ENCODE measurements at regions not wholly inside any gene's neighbourhood (a gene's known extent, or its start where the extent isn't known, plus 50 kb on each side); places are given as distances from the start of the nearest gene placed in this dataset.
"Not testable (repeated sequence)": the region's sequence is repeated elsewhere in the genome, so short reads cannot be mapped to it uniquely, and the experiment has no call there.

- not testable (repeated sequence) for DNase-seq (ENCODE audit: low spot score)
Observed at GRCh38 chr2:156254637-156255067, 77.9 kb downstream of the NR4A2 start.

GRCh38 chr2:156253765-156254164 is 78.8 kb downstream of the NR4A2 start:
- DNase-seq (ENCODE audit: low spot score), result no peak

GRCh38 chr2:156242874-156243273 is 89.6 kb downstream of the NR4A2 start:
- DNase-seq (ENCODE audit: low spot score), result no peak

- DNase-seq (ENCODE audit: low spot score), result no peak
Observed at GRCh38 chr2:156237558-156237957, 95.0 kb downstream of the NR4A2 start.

DNA sequence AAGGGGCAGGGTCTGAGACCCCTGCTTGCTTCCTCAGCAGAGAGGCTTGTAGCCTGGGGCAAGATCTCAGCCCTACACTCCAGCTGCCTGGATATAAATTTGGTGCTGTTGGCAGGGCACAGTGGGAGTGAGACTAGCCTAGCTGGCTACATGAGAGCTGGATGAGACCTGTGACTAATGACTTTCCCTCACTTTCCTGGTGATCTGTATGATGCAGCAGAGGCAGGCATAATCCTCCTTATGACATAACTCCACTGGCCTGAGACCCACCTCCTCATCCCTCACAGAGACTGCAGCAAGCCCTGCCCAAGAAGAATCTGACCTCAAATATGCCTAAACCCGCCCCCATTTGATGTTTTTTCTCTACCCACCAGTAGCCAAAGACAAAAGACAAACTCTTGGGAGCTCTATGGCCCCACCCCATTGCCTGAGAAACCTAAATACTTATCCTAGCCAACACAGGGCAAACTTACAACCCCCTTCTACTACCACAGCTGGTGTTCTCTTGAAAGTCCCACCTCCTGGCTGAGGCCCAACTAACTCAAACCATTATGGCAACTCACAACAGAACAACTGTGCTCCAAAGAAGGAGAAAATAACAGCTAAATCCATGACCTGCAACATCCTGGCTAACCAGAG is 102.7 kb downstream of the NR4A2 start:
- DNase-seq (ENCODE audit: low spot score), result no peak

DNA sequence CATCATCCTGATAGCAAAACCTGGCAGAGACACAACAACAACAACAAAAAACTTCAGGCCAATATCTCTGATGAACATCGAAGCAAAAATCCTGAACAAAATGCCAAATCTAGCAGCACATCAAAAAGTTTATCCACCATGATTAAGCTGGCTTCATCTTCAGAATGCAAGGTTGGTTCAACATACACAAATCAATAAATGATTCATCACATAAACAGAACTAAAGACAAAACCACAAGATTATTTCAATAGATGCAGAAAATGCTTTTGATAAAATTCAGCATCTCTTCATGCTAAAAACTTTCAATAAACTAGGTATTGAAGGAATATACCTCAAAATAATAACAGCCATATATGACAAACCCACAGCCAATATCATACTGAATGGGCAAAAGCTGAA is 109.2 kb downstream of the NR4A2 start:
- not testable (repeated sequence) for DNase-seq (ENCODE audit: low spot score)

GRCh38 chr2:156221703-156222102 is 110.8 kb downstream of the NR4A2 start:
- DNase-seq (ENCODE audit: low spot score), result no peak

DNA sequence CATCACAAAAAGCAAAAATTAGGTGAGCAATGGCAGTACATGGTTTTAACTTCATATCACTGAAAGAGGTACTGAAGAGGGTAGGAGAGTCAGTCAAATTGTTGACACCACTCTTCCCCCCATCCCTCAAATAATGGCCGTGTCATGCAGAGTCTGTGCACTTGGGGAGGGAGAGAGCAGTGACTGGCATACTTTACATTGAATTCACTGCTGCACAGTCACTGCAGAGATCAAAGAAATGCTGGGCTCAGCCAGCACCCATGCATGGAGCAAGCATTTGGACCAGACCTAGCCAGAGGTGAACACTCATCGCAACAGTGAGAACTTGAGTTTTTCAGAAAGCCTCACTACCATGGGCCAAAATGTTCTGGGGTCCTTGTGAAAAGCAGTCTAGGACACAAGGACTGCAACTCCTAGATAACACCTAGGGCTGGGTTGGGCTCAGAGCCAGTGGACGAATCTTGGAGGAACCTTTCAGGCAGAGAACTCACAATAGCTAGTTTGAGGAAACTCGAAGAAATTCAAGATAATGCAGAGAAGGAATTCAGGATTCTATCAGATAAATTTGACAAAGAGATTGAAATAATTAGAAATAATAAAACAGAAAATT is 112.9 kb downstream of the NR4A2 start:
- no peak for DNase-seq (ENCODE audit: low spot score)

DNA sequence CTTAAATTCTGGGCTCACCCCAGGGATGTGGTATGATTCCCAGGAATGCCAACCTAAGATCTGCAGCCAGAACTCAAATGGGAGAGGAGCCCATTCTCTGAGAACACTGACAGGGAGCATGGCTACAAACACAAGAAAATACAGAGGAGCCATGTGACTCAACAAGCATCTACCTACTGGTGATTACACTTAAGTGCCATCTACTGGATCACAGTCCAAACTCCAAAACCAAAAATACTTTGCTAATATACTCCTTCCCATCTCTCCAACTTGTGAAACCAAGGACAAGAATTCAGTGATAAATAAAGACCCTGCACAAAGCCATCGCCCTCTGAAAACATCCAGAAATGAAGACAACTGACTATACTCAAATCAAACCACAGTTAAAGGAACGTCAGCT is 116.9 kb downstream of the NR4A2 start:
- DNase-seq (ENCODE audit: low spot score), result no peak

DNA sequence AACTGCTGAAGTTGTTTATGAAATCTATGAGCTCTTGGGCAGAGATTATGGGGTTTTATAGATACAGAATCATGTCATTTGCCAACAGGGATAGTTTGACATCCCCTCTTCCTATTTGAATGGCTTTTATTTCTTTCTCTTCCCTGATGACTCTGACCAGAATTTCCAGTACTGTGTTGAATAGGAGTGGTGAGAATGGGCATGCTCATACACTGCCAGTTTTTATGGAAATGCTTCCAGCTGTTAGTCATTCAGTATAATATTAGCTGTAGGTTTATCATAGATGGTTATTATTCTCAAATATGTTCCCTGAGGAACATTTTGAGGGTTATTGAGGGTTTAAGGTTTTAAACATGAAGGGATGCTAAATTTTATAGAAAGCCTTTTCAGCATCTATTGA is 121.2 kb downstream of the NR4A2 start:
- DNase-seq (ENCODE audit: low spot score), result no peak

- DNase-seq (ENCODE audit: low spot score), result no peak
Observed at GRCh38 chr2:156206355-156206754, 126.2 kb downstream of the NR4A2 start.

DNA sequence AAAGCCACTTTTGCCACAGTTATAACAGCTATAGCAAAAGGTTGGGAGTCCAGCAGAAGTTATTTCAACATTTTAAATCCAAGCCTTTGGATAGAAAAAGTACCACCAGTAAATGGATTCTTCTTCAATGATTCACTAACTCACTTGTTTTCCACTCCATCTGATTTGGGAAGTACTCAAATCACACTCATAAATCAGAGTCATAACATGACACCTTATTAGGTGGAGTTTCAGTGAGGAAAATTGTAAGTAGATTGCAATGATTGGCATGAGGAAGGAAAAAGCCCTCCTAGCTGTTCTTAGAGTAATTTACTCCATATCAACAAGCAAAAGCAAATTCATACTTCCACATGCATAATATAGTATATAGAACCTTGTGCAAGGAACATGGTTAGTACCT is 132.9 kb downstream of the NR4A2 start:
- no peak for DNase-seq (ENCODE audit: low spot score)

DNA sequence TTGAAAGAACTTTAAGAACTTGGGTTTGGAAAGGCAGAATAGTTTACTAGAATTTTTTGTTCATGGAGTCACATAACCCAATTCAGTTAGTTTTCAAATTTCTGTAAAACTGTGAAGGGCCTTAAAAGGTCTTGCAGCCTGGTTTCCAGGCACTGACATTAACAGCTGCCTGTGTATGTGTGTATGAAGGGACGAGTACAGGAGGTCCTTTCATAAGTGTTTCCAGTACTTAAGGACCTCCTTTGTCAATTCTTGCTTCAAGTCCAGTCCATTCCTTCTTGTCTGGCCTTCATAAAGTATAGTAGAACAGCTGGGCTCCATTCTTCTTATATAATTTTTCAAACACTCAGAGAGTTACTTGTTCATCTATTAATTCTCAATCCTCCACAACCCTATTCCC is 136.5 kb downstream of the NR4A2 start:
- no peak for DNase-seq (ENCODE audit: low spot score)

- no peak for DNase-seq (ENCODE audit: low spot score)
Observed at GRCh38 chr2:156192468-156192867, 140.1 kb downstream of the NR4A2 start.

- DNase-seq (ENCODE audit: low spot score), result no peak
Observed at GRCh38 chr2:156191527-156191926, 141.0 kb downstream of the NR4A2 start.

- no peak for DNase-seq (ENCODE audit: low spot score)
Observed at GRCh38 chr2:156190517-156190916, 142.0 kb downstream of the NR4A2 start.

- DNase-seq (ENCODE audit: low spot score), result no peak
Observed at GRCh38 chr2:156189584-156189983, 142.9 kb downstream of the NR4A2 start.

DNA sequence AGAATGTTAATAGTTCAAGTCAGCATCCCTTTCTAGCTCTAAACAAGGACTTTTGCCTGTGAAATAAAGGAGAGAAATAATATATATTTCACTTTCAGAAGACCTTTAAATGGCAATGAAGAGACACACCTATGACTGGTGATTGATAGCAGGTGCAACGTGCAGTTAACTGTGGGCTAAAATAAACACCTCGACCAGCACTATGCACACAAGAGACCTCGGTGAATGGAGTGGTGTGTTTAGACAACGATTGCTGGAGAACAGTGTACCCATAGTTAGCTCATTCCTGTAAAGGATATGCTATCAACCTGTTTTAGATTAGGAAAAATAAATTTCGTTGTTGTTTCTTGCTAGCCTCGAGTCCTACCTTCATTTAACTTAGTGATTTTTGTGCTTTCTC is 143.4 kb downstream of the NR4A2 start:
- DNase-seq (ENCODE audit: low spot score), result no peak

GRCh38 chr2:156182132-156182531 is 150.4 kb downstream of the NR4A2 start:
- no peak for DNase-seq (ENCODE audit: low spot score)

- DNase-seq (ENCODE audit: low spot score), result no peak
Observed at GRCh38 chr2:156181208-156181607, 151.3 kb downstream of the NR4A2 start.

DNA sequence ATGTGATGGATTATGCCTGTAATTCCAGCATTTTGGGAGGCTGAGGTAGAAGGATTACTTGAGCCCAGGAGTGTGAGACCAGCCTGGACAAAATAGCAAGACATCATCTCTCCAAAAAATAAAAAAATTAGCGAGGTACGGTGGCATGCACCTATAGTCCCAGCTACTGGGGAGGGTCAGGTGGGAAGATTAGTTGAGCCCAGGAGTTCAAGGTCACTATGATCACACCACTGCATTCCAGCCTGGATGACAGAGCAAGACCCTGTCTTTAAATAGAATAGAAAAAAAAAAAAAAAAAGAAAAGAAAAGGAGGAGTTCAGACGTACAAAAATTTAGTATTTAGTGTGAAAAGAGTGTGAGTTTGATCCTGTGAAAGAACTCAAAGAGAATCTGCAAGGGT is 154.9 kb downstream of the NR4A2 start:
- no peak for DNase-seq (ENCODE audit: low spot score)

DNA sequence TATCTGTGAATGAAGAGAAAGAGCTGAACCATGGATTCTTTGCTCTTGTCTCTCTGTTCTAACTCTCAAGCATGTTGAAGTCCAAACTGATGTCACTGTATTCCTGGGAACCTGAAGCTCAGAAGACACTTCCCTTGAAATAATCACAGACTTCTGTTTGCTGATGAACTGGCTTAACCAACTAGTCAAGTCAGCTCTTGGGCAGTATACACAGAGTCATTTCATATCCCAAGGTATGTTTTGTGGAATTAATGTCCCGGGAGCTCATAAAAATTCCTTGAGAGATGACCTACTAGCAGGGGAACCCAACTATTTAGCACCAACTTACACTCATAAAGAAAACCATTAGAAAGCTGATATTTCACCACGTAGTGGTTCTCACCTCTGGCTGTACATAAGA is 156.6 kb downstream of the NR4A2 start:
- DNase-seq (ENCODE audit: low spot score), result no peak

DNA sequence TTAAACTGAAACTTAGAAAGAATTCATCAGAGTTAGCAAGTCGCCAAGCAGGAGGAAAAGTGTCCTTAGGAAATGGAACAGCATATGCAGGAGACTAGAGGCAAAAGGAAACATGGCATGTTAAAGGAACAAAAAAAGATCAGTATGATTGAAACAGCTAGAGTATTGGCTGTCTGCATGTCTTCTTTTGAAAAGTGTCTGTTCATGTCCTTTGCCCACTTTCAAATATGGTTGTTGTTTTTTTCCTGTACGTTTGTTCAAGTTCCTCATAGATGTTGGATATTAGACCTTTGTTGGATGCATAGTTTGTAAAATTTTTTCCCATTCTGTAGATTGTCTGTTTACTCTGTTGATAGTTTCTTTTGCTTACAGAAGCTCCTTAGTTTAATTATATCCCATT is 161.6 kb downstream of the NR4A2 start:
- no peak for DNase-seq (ENCODE audit: low spot score)

DNA sequence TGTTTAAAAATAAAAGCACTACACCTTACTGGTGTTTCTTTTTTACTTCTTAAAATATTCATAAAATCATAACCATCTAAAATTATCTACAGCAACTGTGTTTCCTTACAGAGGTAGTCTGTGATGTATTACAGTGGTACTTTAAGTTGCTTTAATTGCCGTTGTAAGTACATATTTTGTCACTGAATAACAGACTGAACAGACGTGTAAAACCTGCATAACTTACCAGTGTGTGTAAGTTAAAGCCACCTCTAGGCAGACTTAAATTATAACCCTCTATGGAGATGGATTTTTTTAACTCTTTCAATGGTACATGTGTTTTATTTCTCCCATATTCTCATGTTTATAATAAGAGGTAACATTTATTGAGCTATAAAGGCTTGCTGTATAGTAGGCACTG is 166.8 kb downstream of the NR4A2 start:
- no peak for DNase-seq (ENCODE audit: low spot score)

All from D341Med (cell line).